Fibroblast of lung (primary cell): ENCODE measurements at regions not wholly inside any gene's neighbourhood (a gene's known extent, or its start where the extent isn't known, plus 50 kb on each side); places are given as distances from the start of the nearest gene placed in this dataset.

Experiments
- DNase-seq, 2 donors: peaks; one replicate each; pipeline versions ENCODE4 v3.0.0 to v3.0.0-alpha.2; 2010; ENCODE audit warnings: low read depth in 2 of 2
- H2AFZ ChIP-seq: 2 replicates; pipeline ENCODE4 v1.5.1; 2012; ENCODE audit warnings: low read length, control low read depth, inconsistent platforms
- H3K27ac ChIP-seq: 2 replicates; pipeline ENCODE4 v1.5.1; 2011; ENCODE audit warnings: low read length, control low read depth; ENCODE audit not compliant: insufficient read depth
- H3K27me3 ChIP-seq: 2 replicates; pipeline ENCODE4 v1.5.1; 2011; ENCODE audit warnings: mild to moderate bottlenecking, low read length; ENCODE audit not compliant: control insufficient read depth, insufficient read depth
- H3K36me3 ChIP-seq: 2 replicates; pipeline ENCODE4 v1.5.1; 2011; ENCODE audit warnings: low read length; ENCODE audit not compliant: control insufficient read depth, insufficient read depth
- H3K4me1 ChIP-seq: 2 replicates; pipeline ENCODE4 v1.5.1; 2011; ENCODE audit warnings: low read length; ENCODE audit not compliant: control insufficient read depth, insufficient read depth; ENCODE audit errors: extremely low read depth
- H3K4me2 ChIP-seq: 2 replicates; pipeline ENCODE4 v1.5.1; 2011; ENCODE audit warnings: low read length, control low read depth; ENCODE audit not compliant: insufficient read depth; ENCODE audit errors: extremely low read depth
- H3K4me3 ChIP-seq, 4 experiments: fragments of 200-600 bp in 1 of 4; sonication (generic) in 1 of 4; replicated peaks in 1 of 4; 2 replicates each; pipeline ENCODE4 v1.5.1; 2011 to 2016; ENCODE audit warnings: low read length in 4 of 4, low read depth in 3 of 4, mild to moderate bottlenecking in 3 of 4, control low read depth in 2 of 4, inconsistent platforms in 1 of 4, mixed read lengths in 1 of 4; ENCODE audit not compliant: insufficient read depth in 1 of 4; ENCODE audit errors: control extremely low read depth in 1 of 4
- H3K79me2 ChIP-seq: 2 replicates; pipeline ENCODE4 v1.5.1; 2012; ENCODE audit warnings: mild to moderate bottlenecking, low read length, inconsistent platforms; ENCODE audit not compliant: control insufficient read depth, insufficient read depth
- H3K9ac ChIP-seq: 2 replicates; pipeline ENCODE4 v1.5.1; 2011; ENCODE audit warnings: mild to moderate bottlenecking, low read length, control low read depth; ENCODE audit not compliant: insufficient read depth
- H3K9me3 ChIP-seq: 2 replicates; pipeline ENCODE4 v1.5.1; 2012; ENCODE audit warnings: low read depth, low read length; ENCODE audit not compliant: control insufficient read depth, insufficient read depth
- H4K20me1 ChIP-seq: 2 replicates; pipeline ENCODE4 v1.5.1; 2011; ENCODE audit warnings: low read length; ENCODE audit not compliant: control insufficient read depth, insufficient read depth; ENCODE audit errors: extremely low read depth
- CTCF ChIP-seq, 2 donors: IDR thresholded peaks in 1 of 2; conservative IDR thresholded peaks in 1 of 2; 1 replicate in 1 of 2; 2 replicates in 1 of 2; pipeline ENCODE4 v1.5.1; 2011 to 2012; ENCODE audit warnings: low read length in 2 of 2, control low read depth in 1 of 2, inconsistent platforms in 1 of 2, low read depth in 1 of 2, mild to moderate bottlenecking in 1 of 2
- EZH2 ChIP-seq: IDR thresholded peaks from 2 replicates; pipeline ENCODE4 v1.5.1; 2012; ENCODE audit warnings: low read length, control low read depth, mild to moderate bottlenecking; ENCODE audit errors: missing control alignments

GRCh38 chr21:22343721-22344120, 1345.5 kb downstream of the NCAM2 start:
- Histone ChIP-seq H3K27me3 (no peaks in the 10 kb centered on the region), H3K9ac (no peak overlapping the region), H3K4me3 (no peak overlapping the region), H3K79me2 (no peaks in the 10 kb centered on the region), H4K20me1 (no peaks in the 10 kb centered on the region), H3K27ac (no peak overlapping the region), H3K4me1 (no peaks in the 10 kb centered on the region), H3K9me3 (no peaks in the 10 kb centered on the region), H3K4me2 (no peak overlapping the region), H2AFZ (no peak overlapping the region), H3K36me3 (no peaks in the 10 kb centered on the region)
- DNase-seq = no peak
- TF ChIP-seq EZH2 (no peak), CTCF (conservative IDR thresholded peaks at IDR 0.05 in 1 of 2, IDR thresholded peaks at IDR 0.05 in 1 of 2; ENCODE audit: low read depth in 1 of 2, low read length in 2 of 2) (no peak)

- no peak overlapping the region for H3K4me3 ChIP-seq
- TF ChIP-seq EZH2 (no peak), CTCF (conservative IDR thresholded peaks at IDR 0.05 in 1 of 2, IDR thresholded peaks at IDR 0.05 in 1 of 2; ENCODE audit: low read depth in 1 of 2, low read length in 2 of 2) (no peak)
These were observed 1347.4 kb downstream of the NCAM2 start for GRCh38 chr21:22345624-22346023.

GRCh38 chr21:22346576-22346975, 1348.4 kb downstream of the NCAM2 start:
- no peak for TF ChIP-seq CTCF (conservative IDR thresholded peaks at IDR 0.05 in 1 of 2, IDR thresholded peaks at IDR 0.05 in 1 of 2; ENCODE audit: low read depth in 1 of 2, low read length in 2 of 2)
- TF ChIP-seq EZH2 = no peak
- no peaks in the 10 kb centered on the region for H3K4me1 ChIP-seq
- H3K27me3 ChIP-seq = no peaks in the 10 kb centered on the region
- no peak for DNase-seq
- no peak overlapping the region for H2AFZ ChIP-seq
- H4K20me1 ChIP-seq = no peaks in the 10 kb centered on the region
- no peaks in the 10 kb centered on the region for H3K9me3 ChIP-seq
- H3K79me2 ChIP-seq = no peaks in the 10 kb centered on the region
- H3K4me2 ChIP-seq = no peak overlapping the region
- no peak overlapping the region for H3K4me3 ChIP-seq
- no peak overlapping the region for H3K27ac ChIP-seq
- H3K36me3 ChIP-seq = no peaks in the 10 kb centered on the region
- H3K9ac ChIP-seq = no peak overlapping the region

More at GRCh38 chr21:22345624-22346023, 1347.4 kb downstream of the NCAM2 start:
- Histone ChIP-seq H3K36me3 (no peaks in the 10 kb centered on the region), H3K4me2 (no peak overlapping the region), H3K9me3 (no peaks in the 10 kb centered on the region), H2AFZ (no peak overlapping the region), H3K4me1 (no peaks in the 10 kb centered on the region), H3K79me2 (no peaks in the 10 kb centered on the region), H3K27ac (no peak overlapping the region), H4K20me1 (no peaks in the 10 kb centered on the region), H3K27me3 (no peaks in the 10 kb centered on the region), H3K9ac (no peak overlapping the region)
- no peak for DNase-seq
